Gastrocnemius medialis (tissue), 4 donors: ENCODE measurements at regions not wholly inside any gene's neighbourhood (a gene's known extent, or its start where the extent isn't known, plus 50 kb on each side); places are given as distances from the start of the nearest gene placed in this dataset.

Experiments
- POLR2A ChIP-seq, 2 donors: fragments of 450-650 bp; IDR thresholded peaks; one replicate each; pipeline ENCODE4 v1.6.1; 2017; ENCODE audit warnings: antibody characterized with exemption in 2 of 2, mild to moderate bottlenecking in 2 of 2, moderate library complexity in 2 of 2
- TF ChIP-seq, protein P1 (sequence below), 5 experiments: fragments of 450-650 bp in 3 of 5; fragments of 200-600 bp in 2 of 5; sonication (generic) in 2 of 5; IDR thresholded peaks in 4 of 5; conservative IDR thresholded peaks in 1 of 5; 1 replicate in 4 of 5; 2 replicates in 1 of 5; pipeline ENCODE4 v1.5.1; 2016 to 2019; ENCODE audit warnings: antibody characterized with exemption in 5 of 5, mild to moderate bottlenecking in 3 of 5, moderate library complexity in 3 of 5

- TF ChIP-seq, protein P1, sequence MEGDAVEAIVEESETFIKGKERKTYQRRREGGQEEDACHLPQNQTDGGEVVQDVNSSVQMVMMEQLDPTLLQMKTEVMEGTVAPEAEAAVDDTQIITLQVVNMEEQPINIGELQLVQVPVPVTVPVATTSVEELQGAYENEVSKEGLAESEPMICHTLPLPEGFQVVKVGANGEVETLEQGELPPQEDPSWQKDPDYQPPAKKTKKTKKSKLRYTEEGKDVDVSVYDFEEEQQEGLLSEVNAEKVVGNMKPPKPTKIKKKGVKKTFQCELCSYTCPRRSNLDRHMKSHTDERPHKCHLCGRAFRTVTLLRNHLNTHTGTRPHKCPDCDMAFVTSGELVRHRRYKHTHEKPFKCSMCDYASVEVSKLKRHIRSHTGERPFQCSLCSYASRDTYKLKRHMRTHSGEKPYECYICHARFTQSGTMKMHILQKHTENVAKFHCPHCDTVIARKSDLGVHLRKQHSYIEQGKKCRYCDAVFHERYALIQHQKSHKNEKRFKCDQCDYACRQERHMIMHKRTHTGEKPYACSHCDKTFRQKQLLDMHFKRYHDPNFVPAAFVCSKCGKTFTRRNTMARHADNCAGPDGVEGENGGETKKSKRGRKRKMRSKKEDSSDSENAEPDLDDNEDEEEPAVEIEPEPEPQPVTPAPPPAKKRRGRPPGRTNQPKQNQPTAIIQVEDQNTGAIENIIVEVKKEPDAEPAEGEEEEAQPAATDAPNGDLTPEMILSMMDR (IDR thresholded peaks at IDR 0.05 in 4 of 5, conservative IDR thresholded peaks at IDR 0.05 in 1 of 5): no peak
- TF ChIP-seq POLR2A (IDR thresholded peaks at IDR 0.05): no peak
Measured at GRCh38 chr10:70974351-70974901, 86.1 kb upstream of the PCBD1 start.
